ENCODE measurements at regions not wholly inside any gene's neighbourhood (a gene's known extent, or its start where the extent isn't known, plus 50 kb on each side); places are given as distances from the start of the nearest gene placed in this dataset.
A peak's percentile ranks its signal among the peaks of the same experiment; 100 is the strongest.

DNA sequence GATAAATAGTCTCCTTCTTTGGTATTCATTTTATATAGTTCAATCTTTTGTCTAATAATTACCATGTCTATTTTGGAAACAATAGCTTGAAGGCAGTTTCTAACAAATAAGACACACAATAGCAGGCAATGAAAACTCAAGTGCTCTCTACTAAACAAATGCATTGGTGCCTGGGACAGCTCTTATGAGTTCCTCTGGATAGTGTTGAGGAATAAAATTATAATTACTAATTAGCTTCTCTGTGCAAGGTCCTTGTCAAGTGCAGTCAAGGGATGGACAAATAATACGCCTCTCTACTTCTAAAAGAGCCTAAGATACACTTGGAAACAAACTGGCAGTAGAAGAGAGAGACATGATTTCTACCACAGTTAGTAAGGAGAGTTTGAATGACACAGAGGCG lies 229.0 kb upstream of the GLRA2 start:
- no peak overlapping the region for H2BK15ac ChIP-seq (ENCODE audit: low read length)

DNA sequence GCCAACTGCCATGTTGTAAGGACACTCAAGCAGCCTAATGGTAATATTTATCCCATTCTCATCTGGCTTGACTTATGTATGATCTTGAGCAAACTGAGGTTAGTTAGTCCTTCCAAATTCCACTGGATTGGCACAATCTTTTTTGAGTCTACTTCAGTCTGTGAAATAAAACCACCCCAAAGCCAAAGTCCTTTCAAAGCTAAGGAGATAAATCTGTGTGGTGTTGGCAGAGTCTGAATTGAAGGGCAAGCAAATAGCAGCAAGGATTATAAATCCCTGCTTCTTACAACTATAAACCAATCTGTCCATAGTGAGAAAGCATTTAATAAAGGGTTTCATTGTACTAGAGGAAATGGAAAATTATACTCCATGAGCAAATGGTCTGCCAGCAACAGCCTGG lies 233.9 kb upstream of the GLRA2 start:
- Histone ChIP-seq H3K4me1 (ENCODE audit: control insufficient read depth in 2 of 2, insufficient read depth in 1 of 2, low read depth in 1 of 2, low read length in 2 of 2) (peaks cover 0 to 2% of the 10 kb centered on the region in 2 donors), H3K27ac (replicated peaks; ENCODE audit: low read length) (no peak overlapping the region), H3K4ac (ENCODE audit: low read length) (no peak overlapping the region), H3K14ac (ENCODE audit: low read length) (no peak overlapping the region), H2AFZ (ENCODE audit: low read length) (no peak overlapping the region), H3K4me3 (ENCODE audit: low read length in 2 of 2) (no peak overlapping the region), H4K91ac (ENCODE audit: low read depth, low read length, poor library complexity) (no peak overlapping the region), H2BK15ac (ENCODE audit: low read length) (no peak overlapping the region), H3K23ac (ENCODE audit: low read depth, low read length, poor library complexity) (no peak overlapping the region), H2BK120ac (ENCODE audit: low read depth, low read length) (no peak overlapping the region), H4K8ac (ENCODE audit: low read depth, low read length) (no peak overlapping the region), H2BK5ac (ENCODE audit: low read length) (no peak overlapping the region), H3K27me3 (ENCODE audit: control insufficient read depth in 3 of 3, insufficient read depth in 3 of 3, low read depth in 1 of 3, low read length in 3 of 3) (no peaks in the 10 kb centered on the region), H3K79me1 (ENCODE audit: low read depth, low read length) (no peaks in the 10 kb centered on the region), H3K18ac (ENCODE audit: low read length) (no peak overlapping the region), H2BK12ac (ENCODE audit: low read length) (no peak overlapping the region), H3K9me3 (replicated peaks in 1 of 2; ENCODE audit: control insufficient read depth in 2 of 2, insufficient read depth in 1 of 2, low read depth in 1 of 2, low read length in 2 of 2) (no peaks in the 10 kb centered on the region), H3K9ac (ENCODE audit: low read depth, low read length, poor library complexity) (no peak overlapping the region), H3K36me3 (replicated peaks in 1 of 2; ENCODE audit: control insufficient read depth in 2 of 2, insufficient read depth in 2 of 2, low read length in 2 of 2) (no peaks in the 10 kb centered on the region), H2AK5ac (ENCODE audit: low read depth, low read length) (no peak overlapping the region), H3K4me2 (ENCODE audit: insufficient read depth, low read length, poor library complexity, severe bottlenecking) (no peak overlapping the region)
- no peak for DNase-seq (ENCODE audit: low spot score)

More for the DNA sequence above, 229.0 kb upstream of the GLRA2 start:
- Histone ChIP-seq H2BK5ac (ENCODE audit: low read length) (no peak overlapping the region), H2BK120ac (ENCODE audit: low read depth, low read length) (no peak overlapping the region), H4K8ac (ENCODE audit: low read depth, low read length) (no peak overlapping the region), H3K9ac (ENCODE audit: low read depth, low read length, poor library complexity) (no peak overlapping the region), H3K36me3 (replicated peaks in 1 of 2; ENCODE audit: control insufficient read depth in 2 of 2, insufficient read depth in 2 of 2, low read length in 2 of 2) (no peaks in the 10 kb centered on the region), H3K4me1 (ENCODE audit: control insufficient read depth in 2 of 2, insufficient read depth in 1 of 2, low read depth in 1 of 2, low read length in 2 of 2) (no peaks in the 10 kb centered on the region), H3K79me1 (ENCODE audit: low read depth, low read length) (no peaks in the 10 kb centered on the region), H2AFZ (ENCODE audit: low read length) (no peak overlapping the region), H3K27me3 (ENCODE audit: control insufficient read depth in 3 of 3, insufficient read depth in 3 of 3, low read depth in 1 of 3, low read length in 3 of 3) (no peaks in the 10 kb centered on the region), H3K4me3 (ENCODE audit: low read length in 2 of 2) (no peak overlapping the region), H2AK5ac (ENCODE audit: low read depth, low read length) (no peak overlapping the region), H3K9me3 (replicated peaks in 1 of 2; ENCODE audit: control insufficient read depth in 2 of 2, insufficient read depth in 1 of 2, low read depth in 1 of 2, low read length in 2 of 2) (no peaks in the 10 kb centered on the region), H3K14ac (ENCODE audit: low read length) (no peak overlapping the region), H3K23ac (ENCODE audit: low read depth, low read length, poor library complexity) (no peak overlapping the region), H3K27ac (replicated peaks; ENCODE audit: low read length) (no peak overlapping the region), H3K4ac (ENCODE audit: low read length) (no peak overlapping the region), H3K18ac (ENCODE audit: low read length) (no peak overlapping the region), H4K91ac (ENCODE audit: low read depth, low read length, poor library complexity) (no peak overlapping the region), H2BK12ac (ENCODE audit: low read length) (no peak overlapping the region), H3K4me2 (ENCODE audit: insufficient read depth, low read length, poor library complexity, severe bottlenecking) (no peak overlapping the region)
- no peak for DNase-seq (ENCODE audit: low spot score)
- WGBS, 2 donors (ENCODE audit: extremely low coverage in 2 of 2, insufficient read length in 2 of 2, insufficient replicate concordance in 1 of 2), result no CpG with 5 or more reads among the region's 2 CpGs

DNA sequence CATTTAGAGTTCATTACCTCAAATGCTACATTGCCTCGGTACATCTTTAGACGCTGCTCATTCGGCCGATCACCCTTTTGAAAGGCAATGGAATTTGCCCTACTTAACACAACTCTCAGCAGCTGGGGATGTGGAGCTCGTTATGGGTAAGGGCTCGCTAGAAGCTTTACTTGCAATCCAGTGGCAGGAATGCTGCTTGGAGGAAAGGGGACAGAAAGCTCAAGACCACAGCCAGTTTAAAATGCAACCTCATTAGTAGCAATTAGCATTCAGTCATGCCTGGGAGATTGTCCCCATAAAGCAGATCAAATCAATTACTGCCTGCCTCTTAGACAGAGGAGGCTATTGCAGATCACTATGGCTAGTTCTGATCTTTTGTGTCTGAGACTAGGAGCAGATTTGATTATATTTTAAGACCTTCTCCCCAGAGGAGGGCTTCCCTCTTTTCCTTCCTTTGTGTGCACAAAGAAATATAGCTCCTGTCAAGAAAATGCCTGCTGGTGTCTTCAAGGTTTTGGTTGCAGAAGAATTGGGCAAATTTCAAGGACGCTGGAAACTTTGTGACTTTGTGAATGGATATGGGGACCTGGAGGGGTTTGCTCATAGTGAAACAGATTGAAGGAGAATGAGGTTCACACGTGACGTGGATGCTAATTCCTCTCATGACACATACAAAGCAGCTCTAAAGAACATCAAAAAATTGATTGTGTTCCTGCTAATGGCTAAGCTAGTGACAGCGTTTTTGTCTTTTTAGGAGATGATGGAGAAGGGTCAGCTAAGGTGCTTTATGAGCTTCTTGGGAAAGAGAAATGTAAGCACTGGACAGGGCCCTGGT lies 237.5 kb upstream of the GLRA2 start:
- Histone ChIP-seq H2AFZ (ENCODE audit: low read length) (no peak overlapping the region), H3K14ac (ENCODE audit: low read length) (no peak overlapping the region), H3K27me3 (ENCODE audit: control insufficient read depth in 3 of 3, insufficient read depth in 3 of 3, low read depth in 1 of 3, low read length in 3 of 3) (no peaks in the 10 kb centered on the region)

DNA sequence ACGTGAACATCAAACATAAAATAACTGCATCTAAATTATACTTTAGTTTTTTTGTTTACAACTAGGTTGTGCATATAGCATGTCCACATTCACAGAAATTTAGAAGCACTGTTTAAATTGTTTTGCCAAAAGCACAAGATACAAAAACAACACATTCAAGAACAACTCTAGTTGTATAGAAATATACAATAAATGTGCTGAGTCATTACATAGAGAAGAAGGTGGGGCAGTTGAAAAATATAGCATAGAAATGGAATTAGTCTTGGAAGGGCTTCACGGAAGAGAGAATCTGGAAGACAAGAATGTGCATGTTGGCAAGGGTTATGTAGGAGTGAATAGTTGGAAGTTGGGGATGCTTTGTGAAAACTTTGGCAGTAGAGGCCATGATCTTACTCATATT lies 239.0 kb upstream of the GLRA2 start:
- no peak overlapping the region for H3K27ac ChIP-seq (replicated peaks; ENCODE audit: low read length)
- H2AK5ac ChIP-seq (ENCODE audit: low read depth, low read length), result no peak overlapping the region
- no CpG with 5 or more reads among the region's 2 CpGs for WGBS, 2 donors (ENCODE audit: extremely low coverage in 2 of 2, insufficient read length in 2 of 2, insufficient replicate concordance in 1 of 2)
- no peak overlapping the region for H4K91ac ChIP-seq (ENCODE audit: low read depth, low read length, poor library complexity)
- H3K14ac ChIP-seq (ENCODE audit: low read length), result no peak overlapping the region
- no peaks in the 10 kb centered on the region for H3K36me3 ChIP-seq (replicated peaks in 1 of 2; ENCODE audit: control insufficient read depth in 2 of 2, insufficient read depth in 2 of 2, low read length in 2 of 2)
- no peak overlapping the region for H3K4ac ChIP-seq (ENCODE audit: low read length)
- no peak overlapping the region for H3K18ac ChIP-seq (ENCODE audit: low read length)
- H2BK15ac ChIP-seq (ENCODE audit: low read length), result no peak overlapping the region
- H2BK5ac ChIP-seq (ENCODE audit: low read length), result no peak overlapping the region
- no peak overlapping the region for H2BK12ac ChIP-seq (ENCODE audit: low read length)
- no peak overlapping the region for H3K4me3 ChIP-seq (ENCODE audit: low read length in 2 of 2)
- DNase-seq (ENCODE audit: low spot score), result no peak
- no peaks in the 10 kb centered on the region for H3K79me1 ChIP-seq (ENCODE audit: low read depth, low read length)
- peaks cover 0 to 2% of the 10 kb centered on the region in 2 donors for H3K4me1 ChIP-seq (ENCODE audit: control insufficient read depth in 2 of 2, insufficient read depth in 1 of 2, low read depth in 1 of 2, low read length in 2 of 2)
- no peaks in the 10 kb centered on the region for H3K27me3 ChIP-seq (ENCODE audit: control insufficient read depth in 3 of 3, insufficient read depth in 3 of 3, low read depth in 1 of 3, low read length in 3 of 3)
- H3K9me3 ChIP-seq (replicated peaks in 1 of 2; ENCODE audit: control insufficient read depth in 2 of 2, insufficient read depth in 1 of 2, low read depth in 1 of 2, low read length in 2 of 2), result no peaks in the 10 kb centered on the region
- no peak overlapping the region for H4K8ac ChIP-seq (ENCODE audit: low read depth, low read length)
- H3K9ac ChIP-seq (ENCODE audit: low read depth, low read length, poor library complexity), result no peak overlapping the region
- H3K4me2 ChIP-seq (ENCODE audit: insufficient read depth, low read length, poor library complexity, severe bottlenecking), result no peak overlapping the region
- no peak overlapping the region for H2BK120ac ChIP-seq (ENCODE audit: low read depth, low read length)
- no peak overlapping the region for H3K23ac ChIP-seq (ENCODE audit: low read depth, low read length, poor library complexity)
- H2AFZ ChIP-seq (ENCODE audit: low read length), result no peak overlapping the region

More for the DNA sequence above, 237.5 kb upstream of the GLRA2 start:
- Histone ChIP-seq H3K4me2 (ENCODE audit: insufficient read depth, low read length, poor library complexity, severe bottlenecking) (no peak overlapping the region), H4K8ac (ENCODE audit: low read depth, low read length) (no peak overlapping the region), H2BK5ac (ENCODE audit: low read length) (no peak overlapping the region), H2AK5ac (ENCODE audit: low read depth, low read length) (no peak overlapping the region), H2BK12ac (ENCODE audit: low read length) (no peak overlapping the region), H3K4ac (ENCODE audit: low read length) (no peak overlapping the region), H2BK15ac (ENCODE audit: low read length) (no peak overlapping the region), H3K36me3 (replicated peaks in 1 of 2; ENCODE audit: control insufficient read depth in 2 of 2, insufficient read depth in 2 of 2, low read length in 2 of 2) (no peaks in the 10 kb centered on the region), H3K4me3 (ENCODE audit: low read length in 2 of 2) (no peak overlapping the region), H3K79me1 (ENCODE audit: low read depth, low read length) (no peaks in the 10 kb centered on the region), H2BK120ac (ENCODE audit: low read depth, low read length) (no peak overlapping the region), H3K9me3 (replicated peaks in 1 of 2; ENCODE audit: control insufficient read depth in 2 of 2, insufficient read depth in 1 of 2, low read depth in 1 of 2, low read length in 2 of 2) (no peaks in the 10 kb centered on the region), H3K9ac (ENCODE audit: low read depth, low read length, poor library complexity) (no peak overlapping the region), H3K4me1 (ENCODE audit: control insufficient read depth in 2 of 2, insufficient read depth in 1 of 2, low read depth in 1 of 2, low read length in 2 of 2) (peaks cover 0 to 2% of the 10 kb centered on the region in 2 donors), H3K18ac (ENCODE audit: low read length) (no peak overlapping the region), H3K23ac (ENCODE audit: low read depth, low read length, poor library complexity) (no peak overlapping the region), H4K91ac (ENCODE audit: low read depth, low read length, poor library complexity) (no peak overlapping the region), H3K27ac (replicated peaks; ENCODE audit: low read length) (no peak overlapping the region)
- no CpG with 5 or more reads among the region's 10 CpGs for WGBS, 2 donors (ENCODE audit: extremely low coverage in 2 of 2, insufficient read length in 2 of 2, insufficient replicate concordance in 1 of 2)
- DNase-seq (ENCODE audit: low spot score), result peak; percentile 29
